ENCODE measurements at regions not wholly inside any gene's neighbourhood (a gene's known extent, or its start where the extent isn't known, plus 50 kb on each side); places are given as distances from the start of the nearest gene placed in this dataset.

- TF ChIP-seq, protein P1, sequence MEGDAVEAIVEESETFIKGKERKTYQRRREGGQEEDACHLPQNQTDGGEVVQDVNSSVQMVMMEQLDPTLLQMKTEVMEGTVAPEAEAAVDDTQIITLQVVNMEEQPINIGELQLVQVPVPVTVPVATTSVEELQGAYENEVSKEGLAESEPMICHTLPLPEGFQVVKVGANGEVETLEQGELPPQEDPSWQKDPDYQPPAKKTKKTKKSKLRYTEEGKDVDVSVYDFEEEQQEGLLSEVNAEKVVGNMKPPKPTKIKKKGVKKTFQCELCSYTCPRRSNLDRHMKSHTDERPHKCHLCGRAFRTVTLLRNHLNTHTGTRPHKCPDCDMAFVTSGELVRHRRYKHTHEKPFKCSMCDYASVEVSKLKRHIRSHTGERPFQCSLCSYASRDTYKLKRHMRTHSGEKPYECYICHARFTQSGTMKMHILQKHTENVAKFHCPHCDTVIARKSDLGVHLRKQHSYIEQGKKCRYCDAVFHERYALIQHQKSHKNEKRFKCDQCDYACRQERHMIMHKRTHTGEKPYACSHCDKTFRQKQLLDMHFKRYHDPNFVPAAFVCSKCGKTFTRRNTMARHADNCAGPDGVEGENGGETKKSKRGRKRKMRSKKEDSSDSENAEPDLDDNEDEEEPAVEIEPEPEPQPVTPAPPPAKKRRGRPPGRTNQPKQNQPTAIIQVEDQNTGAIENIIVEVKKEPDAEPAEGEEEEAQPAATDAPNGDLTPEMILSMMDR (IDR thresholded peaks at IDR 0.05), result no peak
- no peak for TF ChIP-seq POLR2AphosphoS5 (IDR thresholded peaks at IDR 0.05; ENCODE audit: insufficient read depth in 1 of 2, low read depth in 1 of 2)
- no peak for TF ChIP-seq POLR2A (IDR thresholded peaks at IDR 0.05)
Measured at GRCh38 chr5:118651002-118651401, 337.3 kb downstream of the DTWD2 start.

All from vagina (tissue), 2 donors.